ENCODE measurements at regions not wholly inside any gene's neighbourhood (a gene's known extent, or its start where the extent isn't known, plus 50 kb on each side); places are given as distances from the start of the nearest gene placed in this dataset.

DNA sequence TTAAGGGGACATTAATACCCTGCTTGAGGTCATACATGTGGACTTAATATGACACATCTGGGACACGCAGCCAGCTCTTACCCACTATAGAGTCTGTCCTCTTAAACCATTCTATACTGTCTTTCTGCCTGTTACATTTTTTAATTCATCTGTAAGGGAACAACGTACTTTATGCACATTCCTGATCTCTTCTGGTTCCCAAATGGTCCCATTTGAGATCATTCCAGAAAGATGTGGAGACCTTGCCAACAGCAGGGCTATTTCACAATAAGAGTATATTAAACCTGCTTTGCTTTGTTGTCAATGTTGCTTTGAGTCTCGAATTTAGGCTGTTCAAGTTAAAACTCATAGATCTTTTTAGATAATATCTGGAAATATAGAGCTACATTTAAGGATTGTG is 332.2 kb upstream of the RAG2 start:
- Histone ChIP-seq H3K27me3 (replicated peaks; ENCODE audit: insufficient read depth) (no peaks in the 10 kb centered on the region), H4K20me1 (ENCODE audit: insufficient read depth) (no peaks in the 10 kb centered on the region), H3K4me3 (no peak overlapping the region), H3F3A (ENCODE audit: insufficient read depth) (no peaks in the 10 kb centered on the region), H3K9me3 (ENCODE audit: low read depth) (no peaks in the 10 kb centered on the region), H3K9ac (no peak overlapping the region), H3K79me2 (ENCODE audit: insufficient read depth) (no peaks in the 10 kb centered on the region), H3K36me3 (ENCODE audit: low read depth) (no peaks in the 10 kb centered on the region), H3K4me1 (ENCODE audit: insufficient read depth) (no peaks in the 10 kb centered on the region), H3K27ac (no peak overlapping the region), H2AFZ (no peak overlapping the region), H3K4me2 (ENCODE audit: unreplicated experiment) (no peak overlapping the region), H3K9me2 (ENCODE audit: insufficient read depth) (no peaks in the 10 kb centered on the region)
- DNase-seq, result no peak
- no peak for TF ChIP-seq EZH2phosphoT487 (IDR thresholded peaks at IDR 0.05; ENCODE audit: insufficient read depth, low read depth)
- TF ChIP-seq EZH2 (IDR thresholded peaks at IDR 0.05; ENCODE audit: insufficient read depth, poor library complexity, severe bottlenecking), result no peak
- WGBS, 2 experiments (ENCODE audit: low coverage in 1 of 2, low lambda C conversion rate in 2 of 2, missing lambda C conversion rate in 2 of 2), result 3 to 11% methylated on average over 3 of the region's 3 CpGs
- in situ Hi-C loops (cut with MboI), result no loop called here

DNA sequence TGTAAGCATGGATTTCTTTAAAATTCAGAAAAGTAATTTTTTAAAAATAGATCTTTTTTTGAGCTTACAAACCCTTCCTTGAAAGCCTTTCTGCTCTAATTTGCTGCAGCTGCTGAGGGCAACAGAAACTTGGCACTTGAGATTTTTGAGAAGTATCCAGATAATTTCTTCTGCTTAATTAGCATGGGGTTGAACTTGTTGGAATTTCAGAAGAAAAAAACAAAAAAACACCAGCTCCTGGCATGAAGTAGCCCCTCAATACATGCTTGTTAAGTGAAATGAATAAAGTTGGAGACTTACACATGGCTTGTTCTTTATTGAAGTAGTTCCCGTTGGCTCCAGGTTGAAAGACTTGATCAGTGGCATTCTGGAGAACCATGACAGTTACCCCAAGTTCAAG is 331.4 kb upstream of the RAG2 start:
- Histone ChIP-seq H4K20me1 (ENCODE audit: insufficient read depth) (no peaks in the 10 kb centered on the region), H3K4me3 (no peak overlapping the region), H3K4me2 (ENCODE audit: unreplicated experiment) (no peak overlapping the region), H2AFZ (no peak overlapping the region), H3K27ac (no peak overlapping the region), H3K9me2 (ENCODE audit: insufficient read depth) (no peaks in the 10 kb centered on the region), H3K79me2 (ENCODE audit: insufficient read depth) (no peaks in the 10 kb centered on the region), H3K4me1 (ENCODE audit: insufficient read depth) (no peaks in the 10 kb centered on the region), H3K27me3 (replicated peaks; ENCODE audit: insufficient read depth) (no peaks in the 10 kb centered on the region), H3K36me3 (ENCODE audit: low read depth) (no peaks in the 10 kb centered on the region), H3F3A (ENCODE audit: insufficient read depth) (no peaks in the 10 kb centered on the region), H3K9me3 (ENCODE audit: low read depth) (no peaks in the 10 kb centered on the region), H3K9ac (no peak overlapping the region)
- in situ Hi-C loops (cut with MboI), result no loop called here
- TF ChIP-seq EZH2 (IDR thresholded peaks at IDR 0.05; ENCODE audit: insufficient read depth, poor library complexity, severe bottlenecking), result no peak
- TF ChIP-seq EZH2phosphoT487 (IDR thresholded peaks at IDR 0.05; ENCODE audit: insufficient read depth, low read depth), result no peak
- 0% methylated on average over 1 of the region's 1 CpG for WGBS, 2 experiments (ENCODE audit: low coverage in 1 of 2, low lambda C conversion rate in 2 of 2, missing lambda C conversion rate in 2 of 2)
- no peak for DNase-seq

DNA sequence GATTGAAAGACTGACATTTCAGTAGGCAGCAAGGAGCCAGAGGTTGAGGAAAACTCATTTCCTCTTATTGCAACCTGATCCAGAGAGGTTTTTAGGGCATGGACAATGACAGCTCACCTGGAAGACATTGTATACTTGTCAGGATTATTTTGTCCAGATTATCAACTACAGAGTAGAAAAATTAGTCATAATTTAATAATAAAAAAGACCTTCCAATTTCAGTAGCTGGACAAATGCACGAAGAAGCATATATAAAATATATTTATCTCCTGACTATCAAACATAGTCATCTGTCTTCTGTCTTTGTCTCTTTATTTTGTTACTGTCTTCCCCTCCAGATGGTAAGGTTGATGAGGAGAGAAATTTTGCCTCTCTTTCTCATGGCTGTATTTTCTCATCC is 330.6 kb upstream of the RAG2 start:
- no peak for TF ChIP-seq EZH2 (IDR thresholded peaks at IDR 0.05; ENCODE audit: insufficient read depth, poor library complexity, severe bottlenecking)
- TF ChIP-seq EZH2phosphoT487 (IDR thresholded peaks at IDR 0.05; ENCODE audit: insufficient read depth, low read depth), result no peak

DNA sequence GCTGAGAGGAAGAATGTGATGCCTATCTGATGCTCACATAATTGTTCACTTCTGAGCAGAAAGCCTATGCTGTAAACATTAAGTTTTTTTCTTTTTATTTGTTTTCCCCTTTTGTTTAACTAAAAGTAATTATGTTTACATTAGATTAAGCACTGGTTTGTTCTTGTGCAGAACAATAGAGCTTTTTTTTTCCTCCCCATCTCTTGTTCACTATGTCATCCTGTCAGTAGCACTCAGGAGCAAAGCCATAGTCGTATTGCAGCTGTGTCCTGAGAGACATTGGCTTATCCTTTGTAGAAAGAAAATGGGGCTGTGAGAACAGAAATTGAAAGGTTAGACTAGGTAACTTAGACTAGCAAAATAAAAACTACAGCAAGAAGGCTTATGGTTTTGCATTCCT is 301.8 kb upstream of the RAG2 start:
- no peaks in the 10 kb centered on the region for H3K4me1 ChIP-seq (ENCODE audit: insufficient read depth)
- no peaks in the 10 kb centered on the region for H3K27me3 ChIP-seq (replicated peaks; ENCODE audit: insufficient read depth)
- H3K9me2 ChIP-seq (ENCODE audit: insufficient read depth), result no peaks in the 10 kb centered on the region
- no peaks in the 10 kb centered on the region for H4K20me1 ChIP-seq (ENCODE audit: insufficient read depth)
- no peak overlapping the region for H3K4me2 ChIP-seq (ENCODE audit: unreplicated experiment)
- DNase-seq, result no peak
- no peaks in the 10 kb centered on the region for H3K79me2 ChIP-seq (ENCODE audit: insufficient read depth)
- no peaks in the 10 kb centered on the region for H3F3A ChIP-seq (ENCODE audit: insufficient read depth)
- no peaks in the 10 kb centered on the region for H3K36me3 ChIP-seq (ENCODE audit: low read depth)
- H2AFZ ChIP-seq, result no peak overlapping the region
- H3K9ac ChIP-seq, result no peak overlapping the region
- no peak overlapping the region for H3K27ac ChIP-seq
- 16 to 17% methylated on average over 1 of the region's 1 CpG for WGBS, 2 experiments (ENCODE audit: low coverage in 1 of 2, low lambda C conversion rate in 2 of 2, missing lambda C conversion rate in 2 of 2)
- H3K4me3 ChIP-seq, result no peak overlapping the region
- TF ChIP-seq EZH2phosphoT487 (IDR thresholded peaks at IDR 0.05; ENCODE audit: insufficient read depth, low read depth) (no peak), EZH2 (IDR thresholded peaks at IDR 0.05; ENCODE audit: insufficient read depth, poor library complexity, severe bottlenecking) (no peak)
- no peaks in the 10 kb centered on the region for H3K9me3 ChIP-seq (ENCODE audit: low read depth)
- in situ Hi-C loops (cut with MboI), result no loop called here

More for the DNA sequence above, 330.6 kb upstream of the RAG2 start:
- WGBS, 2 experiments (ENCODE audit: low coverage in 1 of 2, low lambda C conversion rate in 2 of 2, missing lambda C conversion rate in 2 of 2), result 0% methylated on average over 1 of the region's 1 CpG
- Histone ChIP-seq H3K4me2 (ENCODE audit: unreplicated experiment) (no peak overlapping the region), H3K9me3 (ENCODE audit: low read depth) (no peaks in the 10 kb centered on the region), H3K4me1 (ENCODE audit: insufficient read depth) (no peaks in the 10 kb centered on the region), H3K9ac (no peak overlapping the region), H3K9me2 (ENCODE audit: insufficient read depth) (no peaks in the 10 kb centered on the region), H2AFZ (no peak overlapping the region), H3K36me3 (ENCODE audit: low read depth) (no peaks in the 10 kb centered on the region), H3K79me2 (ENCODE audit: insufficient read depth) (no peaks in the 10 kb centered on the region), H3K27me3 (replicated peaks; ENCODE audit: insufficient read depth) (no peaks in the 10 kb centered on the region), H3K4me3 (no peak overlapping the region), H3K27ac (no peak overlapping the region), H3F3A (ENCODE audit: insufficient read depth) (no peaks in the 10 kb centered on the region), H4K20me1 (ENCODE audit: insufficient read depth) (no peaks in the 10 kb centered on the region)
- in situ Hi-C loops (cut with MboI), result no loop called here
- DNase-seq, result no peak

DNA sequence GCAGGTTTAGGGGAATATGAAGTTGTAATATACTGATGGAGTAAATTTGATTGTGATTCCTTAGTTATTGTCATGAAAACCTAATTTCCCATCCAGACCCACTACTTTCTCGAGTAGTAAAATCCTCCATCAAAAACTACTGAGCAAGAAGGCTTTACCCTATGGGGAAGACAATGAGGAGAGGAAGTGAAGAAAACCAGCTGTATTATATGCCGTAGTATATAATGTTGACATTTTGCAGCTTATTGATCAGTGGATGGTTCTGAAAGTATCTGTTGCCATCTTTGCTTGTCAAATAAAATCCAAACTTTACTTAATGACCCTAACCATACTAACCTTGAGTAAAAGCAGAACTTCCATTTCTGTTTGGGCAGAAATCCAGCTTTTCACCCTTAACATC is 292.8 kb upstream of the RAG2 start:
- WGBS, 2 experiments (ENCODE audit: low coverage in 1 of 2, low lambda C conversion rate in 2 of 2, missing lambda C conversion rate in 2 of 2), result 21% methylated on average over 2 of the region's 2 CpGs
- Histone ChIP-seq H3K36me3 (ENCODE audit: low read depth) (no peaks in the 10 kb centered on the region), H3F3A (ENCODE audit: insufficient read depth) (no peaks in the 10 kb centered on the region), H3K4me1 (ENCODE audit: insufficient read depth) (no peaks in the 10 kb centered on the region), H3K4me2 (ENCODE audit: unreplicated experiment) (no peak overlapping the region), H3K27ac (no peak overlapping the region), H3K4me3 (no peak overlapping the region), H3K9me3 (ENCODE audit: low read depth) (no peaks in the 10 kb centered on the region), H3K27me3 (replicated peaks; ENCODE audit: insufficient read depth) (no peaks in the 10 kb centered on the region), H3K79me2 (ENCODE audit: insufficient read depth) (no peaks in the 10 kb centered on the region), H2AFZ (no peak overlapping the region), H3K9me2 (ENCODE audit: insufficient read depth) (no peaks in the 10 kb centered on the region), H3K9ac (no peak overlapping the region), H4K20me1 (ENCODE audit: insufficient read depth) (no peaks in the 10 kb centered on the region)
- in situ Hi-C loops (cut with MboI), result no loop called here
- TF ChIP-seq EZH2phosphoT487 (IDR thresholded peaks at IDR 0.05; ENCODE audit: insufficient read depth, low read depth) (no peak), EZH2 (IDR thresholded peaks at IDR 0.05; ENCODE audit: insufficient read depth, poor library complexity, severe bottlenecking) (no peak)
- no peak for DNase-seq

Measured in GM23248 (cell line).